ENCODE measurements at regions not wholly inside any gene's neighbourhood (a gene's known extent, or its start where the extent isn't known, plus 50 kb on each side); places are given as distances from the start of the nearest gene placed in this dataset.

DNA sequence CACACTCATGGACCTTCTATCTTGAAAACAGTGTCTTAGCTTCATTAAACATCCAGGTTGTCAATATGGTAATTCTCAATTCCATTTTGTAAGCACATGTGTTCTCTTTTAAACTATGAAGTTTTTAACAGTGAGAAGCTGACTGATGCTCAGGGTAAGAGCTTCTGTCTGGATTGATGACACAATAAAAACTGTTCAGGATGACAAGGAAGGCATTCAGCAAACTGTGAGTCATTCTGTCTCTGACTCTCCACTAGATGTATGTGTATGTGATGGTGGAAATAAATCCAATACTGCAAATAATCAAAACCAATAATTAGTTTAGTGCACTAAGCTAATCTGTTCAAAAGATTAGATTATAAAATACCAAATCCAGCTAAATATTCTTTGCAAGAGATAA lies 115.3 kb upstream of the ARX start:
- no peak for DNase-seq (ENCODE audit: extremely low spot score)
- Histone ChIP-seq H3K4me3 (no peak overlapping the region), H3K27me3 (no peaks in the 10 kb centered on the region), H3K36me3 (no peaks in the 10 kb centered on the region), H3K9me3 (no peaks in the 10 kb centered on the region), H3K4me1 (no peaks in the 10 kb centered on the region), H3K27ac (replicated peaks in 1 of 4) (no peak overlapping the region)
- intact Hi-C loops (cut with DNase I): no loop called here
- TF ChIP-seq POLR2AphosphoS5 (IDR thresholded peaks at IDR 0.05) (no peak), EP300 (IDR thresholded peaks at IDR 0.05) (no peak), POLR2A (IDR thresholded peaks at IDR 0.05; ENCODE audit: low read depth) (no peak), CTCF (IDR thresholded peaks at IDR 0.05) (no peak)

GRCh38 chrX:25130619-25131018 lies 114.9 kb upstream of the ARX start:
- Histone ChIP-seq H3K9me3 (no peaks in the 10 kb centered on the region), H3K27me3 (no peaks in the 10 kb centered on the region), H3K36me3 (no peaks in the 10 kb centered on the region), H3K27ac (replicated peaks in 1 of 4) (no peak overlapping the region), H3K4me3 (no peak overlapping the region), H3K4me1 (no peaks in the 10 kb centered on the region)
- intact Hi-C loops (cut with DNase I): no loop called here
- DNase-seq (ENCODE audit: extremely low spot score): no peak
- TF ChIP-seq POLR2AphosphoS5 (IDR thresholded peaks at IDR 0.05) (no peak), EP300 (IDR thresholded peaks at IDR 0.05) (no peak)
- WGBS: 76% methylated on average over 4 of the region's 4 CpGs

- H3K36me3 ChIP-seq: no peaks in the 10 kb centered on the region
- no peaks in the 10 kb centered on the region for H3K4me1 ChIP-seq
- WGBS: 71% methylated on average over 4 of the region's 4 CpGs
- H3K27me3 ChIP-seq: no peaks in the 10 kb centered on the region
- no peak overlapping the region for H3K4me3 ChIP-seq
- no peak for DNase-seq (ENCODE audit: extremely low spot score)
- no peak overlapping the region for H3K27ac ChIP-seq (replicated peaks in 1 of 4)
- intact Hi-C loops (cut with DNase I): no loop called here
- H3K9me3 ChIP-seq: peaks cover 0 to 9% (median 2%) of the 10 kb centered on the region in 4 donors
- TF ChIP-seq EP300 (IDR thresholded peaks at IDR 0.05): no peak
- no peak for TF ChIP-seq POLR2A (IDR thresholded peaks at IDR 0.05; ENCODE audit: low read depth)
- TF ChIP-seq CTCF (IDR thresholded peaks at IDR 0.05): no peak
- no peak for TF ChIP-seq POLR2AphosphoS5 (IDR thresholded peaks at IDR 0.05)
These were observed 109.7 kb upstream of the ARX start for GRCh38 chrX:25125483-25125882.

DNA sequence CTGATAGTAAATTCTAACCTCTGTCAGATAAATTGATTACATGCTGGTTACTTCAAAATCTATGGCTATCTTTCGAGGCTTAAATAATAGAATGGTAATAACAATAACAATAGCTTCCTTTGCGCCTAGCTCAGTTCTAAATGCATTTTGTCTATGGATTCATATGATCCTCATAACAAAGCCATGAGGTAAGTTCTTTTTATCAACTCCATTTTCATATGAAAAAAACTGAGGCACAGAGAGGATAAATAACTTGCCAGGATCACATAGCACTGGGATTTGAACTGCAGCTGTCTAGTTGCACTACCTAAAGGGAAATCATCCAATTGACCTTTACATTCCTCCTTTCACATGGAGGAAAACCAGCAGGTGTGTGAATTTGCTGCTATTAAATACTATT lies 108.6 kb upstream of the ARX start:
- H3K4me3 ChIP-seq: no peak overlapping the region
- 89% methylated on average over 2 of the region's 2 CpGs for WGBS
- no peaks in the 10 kb centered on the region for H3K27me3 ChIP-seq
- peaks cover 0 to 9% (median 2%) of the 10 kb centered on the region in 4 donors for H3K9me3 ChIP-seq
- no peaks in the 10 kb centered on the region for H3K36me3 ChIP-seq
- no peak for DNase-seq (ENCODE audit: extremely low spot score)
- TF ChIP-seq CTCF (IDR thresholded peaks at IDR 0.05) (no peak), POLR2AphosphoS5 (IDR thresholded peaks at IDR 0.05) (no peak), POLR2A (IDR thresholded peaks at IDR 0.05; ENCODE audit: low read depth) (no peak), EP300 (IDR thresholded peaks at IDR 0.05) (no peak)
- intact Hi-C loops (cut with DNase I): no loop called here
- no peaks in the 10 kb centered on the region for H3K4me1 ChIP-seq
- no peak overlapping the region for H3K27ac ChIP-seq (replicated peaks in 1 of 4)

GRCh38 chrX:25112156-25112555 lies 96.4 kb upstream of the ARX start:
- TF ChIP-seq POLR2AphosphoS5 (IDR thresholded peaks at IDR 0.05): no peak
- TF ChIP-seq POLR2A (IDR thresholded peaks at IDR 0.05; ENCODE audit: low read depth): no peak
- no peak for TF ChIP-seq CTCF (IDR thresholded peaks at IDR 0.05)
- no peak for TF ChIP-seq EP300 (IDR thresholded peaks at IDR 0.05)
- H3K36me3 ChIP-seq: no peaks in the 10 kb centered on the region
- DNase-seq (ENCODE audit: extremely low spot score): no peak
- WGBS: 100% methylated on average over 2 of the region's 2 CpGs
- no peaks in the 10 kb centered on the region for H3K9me3 ChIP-seq
- no peak overlapping the region for H3K4me3 ChIP-seq
- H3K27ac ChIP-seq (replicated peaks in 1 of 4): no peak overlapping the region
- no peaks in the 10 kb centered on the region for H3K27me3 ChIP-seq
- intact Hi-C loops (cut with DNase I): no loop called here
- no peaks in the 10 kb centered on the region for H3K4me1 ChIP-seq

Measured in esophagus muscularis mucosa (tissue), 4 donors.